ENCODE measurements at regions not wholly inside any gene's neighbourhood (a gene's known extent, or its start where the extent isn't known, plus 50 kb on each side); places are given as distances from the start of the nearest gene placed in this dataset.

GRCh38 chr5:106202035-106202434 lies 1468.7 kb downstream of the EFNA5 start:
- H3K4me3 ChIP-seq (ENCODE audit: low read depth, low read length) = no peak overlapping the region
- no peak for TF ChIP-seq CTCF (IDR thresholded peaks at IDR 0.05; ENCODE audit: low read depth, low read length, missing control alignments)
- DNase-seq (ENCODE audit: low read depth) = no peak

- no peak overlapping the region for H3K4me3 ChIP-seq (ENCODE audit: low read depth, low read length)
- no peak for TF ChIP-seq CTCF (IDR thresholded peaks at IDR 0.05; ENCODE audit: low read depth, low read length, missing control alignments)
- DNase-seq (ENCODE audit: low read depth) = no peak
These were observed 1469.8 kb downstream of the EFNA5 start for GRCh38 chr5:106200971-106201370.

- TF ChIP-seq CTCF (IDR thresholded peaks at IDR 0.05; ENCODE audit: low read depth, low read length, missing control alignments) = no peak
- H3K4me3 ChIP-seq (ENCODE audit: low read depth, low read length) = no peak overlapping the region
- DNase-seq (ENCODE audit: low read depth) = no peak
These were observed 1474.9 kb downstream of the EFNA5 start for GRCh38 chr5:106195679-106196474.

GRCh38 chr5:106189121-106189809 lies 1481.5 kb downstream of the EFNA5 start:
- DNase-seq (ENCODE audit: low read depth) = no peak
- no peak for TF ChIP-seq CTCF (IDR thresholded peaks at IDR 0.05; ENCODE audit: low read depth, low read length, missing control alignments)
- no peak overlapping the region for H3K4me3 ChIP-seq (ENCODE audit: low read depth, low read length)

GRCh38 chr5:106185661-106186081 lies 1485.1 kb downstream of the EFNA5 start:
- DNase-seq (ENCODE audit: low read depth) = peak; percentile 3

GRCh38 chr5:106174903-106175302 lies 1495.8 kb downstream of the EFNA5 start:
- no peak overlapping the region for H3K4me3 ChIP-seq (ENCODE audit: low read depth, low read length)
- no peak for DNase-seq (ENCODE audit: low read depth)
- no peak for TF ChIP-seq CTCF (IDR thresholded peaks at IDR 0.05; ENCODE audit: low read depth, low read length, missing control alignments)

More at GRCh38 chr5:106185661-106186081, 1485.1 kb downstream of the EFNA5 start:
- H3K4me3 ChIP-seq (ENCODE audit: low read depth, low read length) = no peak overlapping the region
- TF ChIP-seq CTCF (IDR thresholded peaks at IDR 0.05; ENCODE audit: low read depth, low read length, missing control alignments) = no peak

Measured in GM12864 (cell line).